SU-DHL-6 (cell line): ENCODE measurements at regions not wholly inside any gene's neighbourhood (a gene's known extent, or its start where the extent isn't known, plus 50 kb on each side); places are given as distances from the start of the nearest gene placed in this dataset.

ENCODE experiments used
- CTCF ChIP-seq: fragments of 200-600 bp; sonication (generic); IDR thresholded peaks from one replicate; pipeline ENCODE4 v1.5.1; 2017; ENCODE audit warnings: antibody characterized with exemption, mild to moderate bottlenecking, low read length, moderate library complexity; ENCODE audit not compliant: insufficient read depth, poor library complexity, severe bottlenecking
- EZH2phosphoT487 ChIP-seq: fragments of 200-600 bp; sonication (generic), shearing (Covaris generic); conservative IDR thresholded peaks from 2 replicates; pipeline ENCODE4 v1.6.1; 2018; ENCODE audit warnings: mild to moderate bottlenecking, antibody characterized with exemption, low read length, moderate library complexity, mixed read lengths

GRCh38 chr11:15863411-15863810 is 492.9 kb downstream of the SOX6 start:
- TF ChIP-seq CTCF, result no peak
- no peak for TF ChIP-seq EZH2phosphoT487
